B cell (primary cell): ENCODE measurements at regions not wholly inside any gene's neighbourhood (a gene's known extent, or its start where the extent isn't known, plus 50 kb on each side); places are given as distances from the start of the nearest gene placed in this dataset.

Experiments used
- CTCF ChIP-seq: fragments of 200-600 bp; IDR thresholded peaks from one replicate; pipeline ENCODE4 v1.8.0; 2022; ENCODE audit warnings: antibody characterized with exemption, mild to moderate bottlenecking
- EZH2 ChIP-seq: IDR thresholded peaks from 2 replicates; pipeline ENCODE4 v1.6.1; 2012; ENCODE audit warnings: borderline replicate concordance, low read depth, mild to moderate bottlenecking, moderate library complexity, low read length; ENCODE audit not compliant: insufficient read depth, poor library complexity, severe bottlenecking

GRCh38 chr19:28638445-28638844, 574.5 kb downstream of the UQCRFS1 start:
- TF ChIP-seq CTCF (no peak), EZH2 (no peak)
